GM21825 (cell line): ENCODE measurements at regions not wholly inside any gene's neighbourhood (a gene's known extent, or its start where the extent isn't known, plus 50 kb on each side); places are given as distances from the start of the nearest gene placed in this dataset.

ENCODE experiments used
- ATAC-seq: cut with Tn5 transposase; IDR thresholded peaks from one replicate; pipeline ENCODE4 v1.9.1; 2021; ENCODE audit warnings: mild to moderate bottlenecking, moderate library complexity; ENCODE audit not compliant: unreplicated experiment

- no peak for ATAC-seq
These were observed 291.9 kb upstream of the NOX3 start for GRCh38 chr6:155747491-155747890.

GRCh38 chr6:155740781-155741399, 285.3 kb upstream of the NOX3 start:
- ATAC-seq, result no peak

- no peak for ATAC-seq
These were observed 283.0 kb upstream of the NOX3 start for GRCh38 chr6:155738602-155739105.

GRCh38 chr6:155717374-155717773, 261.7 kb upstream of the NOX3 start:
- ATAC-seq, result no peak

- no peak for ATAC-seq
These were observed 255.1 kb upstream of the NOX3 start for GRCh38 chr6:155710704-155711103.

- ATAC-seq, result no peak
These were observed 253.6 kb upstream of the NOX3 start for GRCh38 chr6:155709262-155709661.

- no peak for ATAC-seq
These were observed 252.5 kb upstream of the NOX3 start for GRCh38 chr6:155708100-155708499.

GRCh38 chr6:155706806-155707205, 251.2 kb upstream of the NOX3 start:
- ATAC-seq, result no peak

GRCh38 chr6:155706341-155706740, 250.7 kb upstream of the NOX3 start:
- no peak for ATAC-seq

- ATAC-seq, result no peak
These were observed 245.7 kb upstream of the NOX3 start for GRCh38 chr6:155701342-155701741.

GRCh38 chr6:155695495-155695894, 239.9 kb upstream of the NOX3 start:
- ATAC-seq, result no peak

- no peak for ATAC-seq
These were observed 238.8 kb upstream of the NOX3 start for GRCh38 chr6:155694419-155694790.

- no peak for ATAC-seq
These were observed 238.2 kb upstream of the NOX3 start for GRCh38 chr6:155693573-155694418.

GRCh38 chr6:155690820-155691219, 235.2 kb upstream of the NOX3 start:
- no peak for ATAC-seq

GRCh38 chr6:155687645-155688044, 232.0 kb upstream of the NOX3 start:
- ATAC-seq, result no peak

- no peak for ATAC-seq
These were observed 229.0 kb upstream of the NOX3 start for GRCh38 chr6:155684416-155685196.

GRCh38 chr6:155678361-155678760, 222.7 kb upstream of the NOX3 start:
- no peak for ATAC-seq

GRCh38 chr6:155676346-155676745, 220.7 kb upstream of the NOX3 start:
- ATAC-seq, result no peak

GRCh38 chr6:155670655-155671054, 215.0 kb upstream of the NOX3 start:
- no peak for ATAC-seq

- no peak for ATAC-seq
These were observed 204.8 kb upstream of the NOX3 start for GRCh38 chr6:155660251-155660977.

- no peak for ATAC-seq
These were observed 200.4 kb upstream of the NOX3 start for GRCh38 chr6:155656024-155656423.
